CD8-positive, alpha-beta memory T cell (primary cell): ENCODE measurements at regions not wholly inside any gene's neighbourhood (a gene's known extent, or its start where the extent isn't known, plus 50 kb on each side); places are given as distances from the start of the nearest gene placed in this dataset.
A peak's percentile ranks its signal among the peaks of the same experiment; 100 is the strongest.
"Not testable (repeated sequence)": the region's sequence is repeated elsewhere in the genome, so short reads cannot be mapped to it uniquely, and the experiment has no call there.

Experiments used
- CTCF ChIA-PET: fragments of 350-600 bp; sonication (Branson Sonifier 250); formaldehyde crosslinking; loops from one replicate; lab custom pipeline; 2021; ENCODE audit warnings: antibody characterized with exemption; lab: Charles Lee
- POLR2A ChIA-PET: fragments of 350-600 bp; sonication (Branson Sonifier 250); formaldehyde crosslinking; loops from one replicate; lab custom pipeline; 2021; ENCODE audit warnings: antibody characterized with exemption; lab: Charles Lee
- DNase-seq, 5 donors: peaks; one replicate each; pipeline versions ENCODE4 v3.0.0 to v3.0.0-alpha.2; 2020 to 2022; ENCODE audit warnings: mixed read lengths in 1 of 5
- H3K27ac ChIP-seq: one replicate; pipeline ENCODE4 v1.7.0; 2013; ENCODE audit warnings: low read depth, mild to moderate bottlenecking, low read length, moderate library complexity
- H3K27me3 ChIP-seq: 2 replicates; pipeline ENCODE4 v1.7.0; 2013; ENCODE audit warnings: low read length, mild to moderate bottlenecking; ENCODE audit not compliant: insufficient read depth, poor library complexity, severe bottlenecking
- H3K36me3 ChIP-seq: 2 replicates; pipeline ENCODE4 v1.7.0; 2013; ENCODE audit warnings: mild to moderate bottlenecking, low read length, moderate library complexity; ENCODE audit not compliant: insufficient read depth
- H3K4me1 ChIP-seq: 2 replicates; pipeline ENCODE4 v1.7.0; 2013; ENCODE audit warnings: mild to moderate bottlenecking, low read length, moderate library complexity; ENCODE audit not compliant: insufficient read depth
- H3K4me3 ChIP-seq: 2 replicates; pipeline ENCODE4 v1.7.0; 2013; ENCODE audit warnings: mild to moderate bottlenecking, low read length
- H3K9me3 ChIP-seq: 2 replicates; pipeline ENCODE4 v1.7.0; 2013; ENCODE audit warnings: mild to moderate bottlenecking, low read length
- H3K27ac Mint-ChIP-seq, 8 donors: one replicate each; pipeline ENCODE4 v1.8.0; 2020 to 2021; ENCODE audit warnings: mixed read lengths in 8 of 8, mild to moderate bottlenecking in 6 of 8, inconsistent platforms in 3 of 8, moderate library complexity in 3 of 8
- H3K27me3 Mint-ChIP-seq, 2 donors: one replicate each; pipeline ENCODE4 v1.8.0; 2020 to 2021; ENCODE audit warnings: mixed read lengths in 2 of 2, mild to moderate bottlenecking in 1 of 2, moderate library complexity in 1 of 2
- H3K36me3 Mint-ChIP-seq, 3 donors: one replicate each; pipeline ENCODE4 v1.8.0; 2020 to 2021; ENCODE audit warnings: mixed read lengths in 3 of 3, inconsistent platforms in 1 of 3, mild to moderate bottlenecking in 1 of 3
- H3K4me1 Mint-ChIP-seq, 3 donors: one replicate each; pipeline ENCODE4 v1.8.0; 2020 to 2021; ENCODE audit warnings: mixed read lengths in 3 of 3, inconsistent platforms in 1 of 3, mild to moderate bottlenecking in 1 of 3
- H3K4me3 Mint-ChIP-seq, 7 donors: one replicate each; pipeline ENCODE4 v1.8.0; 2020 to 2021; ENCODE audit warnings: mixed read lengths in 7 of 7, mild to moderate bottlenecking in 6 of 7, moderate library complexity in 4 of 7, inconsistent platforms in 2 of 7
- H3K9me3 Mint-ChIP-seq, 5 donors: one replicate each; pipeline ENCODE4 v1.8.0; 2020 to 2022; ENCODE audit warnings: mixed read lengths in 5 of 5, mild to moderate bottlenecking in 3 of 5, moderate library complexity in 2 of 5, inconsistent platforms in 1 of 5

DNA sequence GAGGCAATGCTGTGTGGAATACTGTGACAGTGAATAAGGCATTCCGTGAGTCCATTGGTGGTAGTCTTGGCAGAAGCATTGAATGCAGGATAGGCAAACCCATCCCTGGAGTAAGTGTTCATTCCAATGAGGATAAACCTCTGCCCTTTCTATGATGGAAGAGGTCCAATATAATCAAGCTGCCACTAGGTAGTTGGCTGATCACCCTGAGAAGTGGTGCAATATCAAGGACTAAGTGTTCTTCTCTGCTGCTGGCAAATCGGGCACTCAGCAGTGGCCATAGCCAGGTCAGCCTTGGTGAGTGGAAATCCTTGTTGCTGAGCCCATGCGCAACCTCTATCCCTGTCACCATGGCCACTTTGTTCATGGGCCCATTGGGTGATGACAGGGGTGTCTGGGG lies 70.1 kb downstream of the FBXO4 start:
- no peak for DNase-seq
- H3K4me1 ChIP-seq = no peaks in the 10 kb centered on the region
- no peak overlapping the region for H3K27ac ChIP-seq
- Mint-ChIP-seq H3K9me3 (peaks cover 5 to 9% (median 5%) of the 10 kb centered on the region in 5 donors), H3K4me3 (no peak overlapping the region), H3K36me3 (no peaks in the 10 kb centered on the region), H3K4me1 (no peaks in the 10 kb centered on the region), H3K27ac (no peak overlapping the region), H3K27me3 (peaks cover 5 to 19% of the 10 kb centered on the region in 2 donors)
- ChIA-PET POLR2A (no interaction called here), CTCF (no interaction called here)
- no peak overlapping the region for H3K4me3 ChIP-seq
- no peaks in the 10 kb centered on the region for H3K36me3 ChIP-seq
- no peaks in the 10 kb centered on the region for H3K27me3 ChIP-seq
- no peaks in the 10 kb centered on the region for H3K9me3 ChIP-seq

DNA sequence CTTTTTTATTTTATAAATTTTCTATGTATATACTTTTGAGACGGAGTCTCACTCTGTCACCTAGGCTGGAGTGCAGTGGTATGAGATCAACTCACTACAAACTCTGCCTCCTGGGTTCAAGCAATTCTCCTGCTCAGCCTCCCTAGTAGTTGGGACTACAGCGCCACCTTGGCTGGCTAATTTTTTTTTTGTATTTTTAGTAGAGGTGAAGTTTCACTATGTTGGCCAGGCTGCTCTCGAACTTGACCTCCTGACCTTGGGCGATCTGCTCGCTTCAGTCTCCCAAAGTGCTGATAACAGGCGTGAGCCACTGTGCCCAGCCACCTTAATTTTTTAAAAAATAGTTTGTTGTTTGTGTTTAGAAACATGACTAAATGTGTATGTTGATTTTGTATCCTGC lies 76.6 kb downstream of the FBXO4 start:
- ChIA-PET CTCF (no interaction called here), POLR2A (no interaction called here)
- Mint-ChIP-seq H3K9me3 (peaks cover 5 to 6% (median 5%) of the 10 kb centered on the region in 5 donors), H3K4me1 (no peaks in the 10 kb centered on the region), H3K27ac (no peak overlapping the region), H3K27me3 (peaks cover 3 to 10% of the 10 kb centered on the region in 2 donors), H3K4me3 (no peak overlapping the region), H3K36me3 (no peaks in the 10 kb centered on the region)
- Histone ChIP-seq H3K4me1 (no peaks in the 10 kb centered on the region), H3K4me3 (no peak overlapping the region), H3K27ac (no peak overlapping the region), H3K36me3 (no peaks in the 10 kb centered on the region), H3K9me3 (no peaks in the 10 kb centered on the region), H3K27me3 (no peaks in the 10 kb centered on the region)
- DNase-seq = no peak

DNA sequence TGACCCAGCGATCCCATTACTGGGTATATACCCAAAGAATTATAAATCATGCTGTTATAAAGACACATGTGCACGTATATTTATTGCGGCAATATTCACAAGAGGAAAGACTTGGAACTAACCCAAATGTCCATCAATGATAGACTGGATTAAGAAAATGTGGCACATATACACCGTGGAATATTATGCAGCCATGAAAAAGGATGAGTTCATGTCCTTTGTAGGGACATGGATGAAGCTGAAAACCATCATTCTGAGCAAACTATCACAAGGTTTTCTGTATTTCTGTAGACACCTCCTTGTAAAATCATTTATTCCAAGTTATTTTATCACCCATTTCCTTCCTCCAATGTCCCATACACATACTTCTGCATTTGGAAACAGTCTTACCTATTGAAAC lies 78.8 kb downstream of the FBXO4 start:
- not testable (repeated sequence) for H3K27ac Mint-ChIP-seq

DNA sequence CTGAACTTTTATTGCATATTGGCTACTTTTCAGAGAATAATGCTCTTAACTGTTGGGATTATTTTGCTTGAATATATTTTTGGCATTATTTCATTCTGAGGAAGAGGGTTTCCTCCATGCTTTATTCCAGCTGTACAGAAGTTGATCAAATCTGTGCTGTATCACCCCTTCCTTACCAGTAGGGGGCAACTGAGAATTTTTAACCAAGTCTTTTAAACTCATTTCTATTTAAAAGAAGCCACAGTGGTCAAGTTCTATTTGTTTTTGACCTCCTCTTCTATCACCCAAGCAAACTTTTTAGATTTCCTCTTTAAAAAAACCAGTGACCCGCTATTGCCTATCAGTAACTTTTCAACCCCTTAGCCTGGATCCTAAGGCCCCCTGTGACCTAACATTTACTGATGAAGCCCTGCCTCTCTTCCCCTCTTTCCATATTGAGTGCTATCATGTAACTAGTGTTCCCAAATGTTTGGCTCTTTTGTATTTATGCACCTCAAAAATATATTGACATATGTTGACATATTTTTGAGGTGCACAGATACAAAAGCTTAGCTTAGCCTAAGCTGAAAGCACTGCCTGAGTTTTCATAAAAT lies 80.6 kb downstream of the FBXO4 start:
- peaks cover 3 to 10% of the 10 kb centered on the region in 2 donors for H3K27me3 Mint-ChIP-seq
- no peak overlapping the region for H3K4me3 Mint-ChIP-seq
- no peaks in the 10 kb centered on the region for H3K9me3 Mint-ChIP-seq
- no peaks in the 10 kb centered on the region for H3K4me1 ChIP-seq
- no peak overlapping the region for H3K27ac Mint-ChIP-seq
- DNase-seq = peak in 2 of 5 donors; percentile 0 to 4
- H3K27me3 ChIP-seq = no peaks in the 10 kb centered on the region
- no peaks in the 10 kb centered on the region for H3K36me3 Mint-ChIP-seq
- H3K4me1 Mint-ChIP-seq = no peaks in the 10 kb centered on the region
- H3K4me3 ChIP-seq = no peak overlapping the region
- ChIA-PET CTCF (interaction anchor here (1.3 kb wide), 1 partner anchor 150 kb away, joined by 4 read pairs; no protein-coding TSS in a partner anchor), POLR2A (no interaction called here)
- no peak overlapping the region for H3K27ac ChIP-seq
- H3K9me3 ChIP-seq = no peaks in the 10 kb centered on the region
- no peaks in the 10 kb centered on the region for H3K36me3 ChIP-seq

More for the DNA sequence above, 78.8 kb downstream of the FBXO4 start:
- H3K36me3 ChIP-seq, H3K27me3 ChIP-seq, H3K9me3 Mint-ChIP-seq, H3K27ac ChIP-seq, H3K9me3 ChIP-seq, H3K4me3 ChIP-seq, H3K36me3 Mint-ChIP-seq, H3K4me3 Mint-ChIP-seq, H3K4me1 Mint-ChIP-seq, H3K4me1 ChIP-seq, CTCF ChIA-PET, DNase-seq, POLR2A ChIA-PET: not testable (repeated sequence)
- H3K27me3 Mint-ChIP-seq = peaks cover 3 to 10% of the 10 kb centered on the region in 2 donors

DNA sequence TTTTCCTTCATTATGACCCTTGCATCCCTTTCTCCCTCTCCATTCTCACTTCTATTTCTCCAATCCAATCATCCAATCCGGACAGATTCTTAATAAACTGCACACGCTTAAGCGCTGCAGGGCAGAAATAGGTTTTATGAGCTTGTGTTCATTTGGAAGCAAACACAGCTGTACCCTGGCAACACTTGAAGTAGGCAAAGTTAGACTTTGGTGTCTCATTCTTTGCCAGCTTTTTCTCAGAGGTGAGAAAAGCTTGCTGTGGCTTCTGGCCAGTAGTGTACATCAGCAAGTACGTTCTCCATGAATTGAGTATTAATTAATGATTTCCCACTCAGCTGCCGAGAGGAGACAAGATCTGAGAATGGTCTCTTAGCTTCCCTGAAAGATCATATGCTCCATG lies 88.5 kb downstream of the FBXO4 start:
- H3K36me3 ChIP-seq = no peaks in the 10 kb centered on the region
- ChIA-PET CTCF (no interaction called here), POLR2A (no interaction called here)
- Mint-ChIP-seq H3K27ac (peak overlapping the region in 1 of 8 donors; percentile 10), H3K4me1 (no peaks in the 10 kb centered on the region), H3K9me3 (no peaks in the 10 kb centered on the region), H3K4me3 (no peak overlapping the region), H3K36me3 (no peaks in the 10 kb centered on the region), H3K27me3 (peaks cover 3 to 19% of the 10 kb centered on the region in 2 donors)
- H3K27ac ChIP-seq = no peak overlapping the region
- no peak overlapping the region for H3K4me3 ChIP-seq
- no peak for DNase-seq
- no peaks in the 10 kb centered on the region for H3K9me3 ChIP-seq
- no peaks in the 10 kb centered on the region for H3K4me1 ChIP-seq
- H3K27me3 ChIP-seq = no peaks in the 10 kb centered on the region

DNA sequence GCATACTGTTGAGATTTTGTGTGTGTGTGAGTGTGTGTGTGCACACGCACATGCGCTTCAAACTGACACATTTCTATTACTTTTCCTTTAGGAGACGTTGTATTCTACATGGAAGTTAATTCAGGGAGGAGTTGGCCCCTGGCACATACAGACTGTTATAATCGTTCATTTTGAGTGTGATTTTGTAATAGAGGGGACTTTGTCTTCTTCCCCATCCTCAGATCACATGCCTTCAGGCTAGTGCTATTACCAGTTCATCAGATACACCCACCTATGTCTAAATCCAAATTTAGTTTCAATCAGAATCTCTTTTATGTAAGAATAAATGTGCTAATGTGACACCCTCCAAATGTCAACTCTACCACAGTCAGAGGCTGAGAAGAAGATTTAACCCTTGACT lies 90.2 kb downstream of the FBXO4 start:
- H3K27me3 ChIP-seq = no peaks in the 10 kb centered on the region
- ChIA-PET CTCF (no interaction called here), POLR2A (no interaction called here)
- no peak for DNase-seq
- Mint-ChIP-seq H3K9me3 (no peaks in the 10 kb centered on the region), H3K4me3 (no peak overlapping the region), H3K27ac (no peak overlapping the region), H3K4me1 (no peaks in the 10 kb centered on the region), H3K27me3 (peaks cover 3 to 22% of the 10 kb centered on the region in 2 donors), H3K36me3 (no peaks in the 10 kb centered on the region)
- no peak overlapping the region for H3K27ac ChIP-seq
- no peaks in the 10 kb centered on the region for H3K36me3 ChIP-seq
- no peaks in the 10 kb centered on the region for H3K9me3 ChIP-seq
- H3K4me1 ChIP-seq = no peaks in the 10 kb centered on the region
- H3K4me3 ChIP-seq = no peak overlapping the region

DNA sequence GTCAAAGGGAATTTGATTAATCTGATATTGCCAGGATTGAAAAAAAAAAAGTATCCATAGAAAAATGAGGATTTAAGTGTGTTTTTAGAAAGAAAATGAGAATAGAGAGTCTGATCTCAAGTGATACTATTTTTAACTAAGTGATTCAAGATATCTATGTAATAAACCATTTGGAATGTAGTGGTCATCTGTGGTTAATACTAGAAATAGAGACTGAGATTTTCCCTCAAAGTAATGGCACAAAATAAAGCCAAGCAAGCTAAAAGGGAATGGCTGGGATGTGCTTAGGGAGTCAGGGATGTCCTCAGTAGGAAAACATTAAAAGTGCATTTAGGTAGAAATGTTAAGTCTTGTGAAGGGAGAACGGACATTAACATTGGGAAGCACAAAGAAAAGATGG lies 90.6 kb downstream of the FBXO4 start:
- H3K36me3 ChIP-seq = no peaks in the 10 kb centered on the region
- no peaks in the 10 kb centered on the region for H3K36me3 Mint-ChIP-seq
- H3K27me3 ChIP-seq = no peaks in the 10 kb centered on the region
- no peak overlapping the region for H3K4me3 ChIP-seq
- POLR2A ChIA-PET = no interaction called here
- H3K9me3 Mint-ChIP-seq = no peaks in the 10 kb centered on the region
- no peaks in the 10 kb centered on the region for H3K4me1 Mint-ChIP-seq
- no peak for DNase-seq
- no peak overlapping the region for H3K27ac ChIP-seq
- CTCF ChIA-PET = no interaction called here
- H3K4me3 Mint-ChIP-seq = no peak overlapping the region
- H3K27me3 Mint-ChIP-seq = peaks cover 3 to 22% of the 10 kb centered on the region in 2 donors
- H3K4me1 ChIP-seq = no peaks in the 10 kb centered on the region
- H3K9me3 ChIP-seq = no peaks in the 10 kb centered on the region
- H3K27ac Mint-ChIP-seq = no peak overlapping the region

DNA sequence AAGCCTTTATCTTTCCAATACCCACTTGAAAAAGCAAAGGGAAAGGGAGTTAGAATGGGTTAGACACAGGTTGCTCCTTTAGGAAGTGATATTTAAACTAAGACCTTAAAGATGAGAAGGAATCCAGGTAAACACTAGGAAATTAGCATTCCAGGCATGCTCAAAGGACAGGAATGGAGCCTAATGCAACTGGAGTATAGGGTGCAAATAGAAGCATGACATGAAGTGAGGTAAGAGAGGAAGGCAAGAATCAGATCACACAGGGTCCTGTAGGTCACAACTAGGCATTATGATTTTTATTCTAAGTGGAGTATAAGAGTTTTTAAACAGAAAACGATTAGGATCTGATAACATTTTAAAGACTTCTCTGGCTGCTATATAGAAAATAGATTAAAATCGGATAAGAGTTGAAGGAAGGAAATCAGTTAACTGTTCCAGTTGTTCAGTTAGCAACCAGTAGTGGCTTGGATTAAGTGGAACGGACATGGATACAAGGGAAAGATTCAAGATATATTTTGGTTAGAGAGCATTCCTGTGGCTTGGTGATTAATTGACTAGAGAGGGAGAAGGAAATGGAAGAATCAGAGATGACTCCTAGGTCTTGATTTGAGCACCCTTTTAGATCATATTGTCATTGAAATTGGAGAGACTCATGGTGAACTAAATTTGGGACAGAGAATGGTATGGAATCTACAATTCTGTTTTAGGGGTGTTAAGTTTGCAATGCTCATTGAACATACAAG lies 95.9 kb downstream of the FBXO4 start:
- ChIA-PET POLR2A (no interaction called here), CTCF (no interaction called here)
- Histone ChIP-seq H3K4me3 (no peak overlapping the region), H3K4me1 (no peaks in the 10 kb centered on the region), H3K9me3 (no peaks in the 10 kb centered on the region), H3K27me3 (no peaks in the 10 kb centered on the region), H3K27ac (no peak overlapping the region), H3K36me3 (no peaks in the 10 kb centered on the region)
- H3K4me1 Mint-ChIP-seq = no peaks in the 10 kb centered on the region
- no peaks in the 10 kb centered on the region for H3K36me3 Mint-ChIP-seq
- peaks cover 0 to 9% (median 0%) of the 10 kb centered on the region in 5 donors for H3K9me3 Mint-ChIP-seq
- peaks cover 3 to 16% of the 10 kb centered on the region in 2 donors for H3K27me3 Mint-ChIP-seq
- H3K4me3 Mint-ChIP-seq = no peak overlapping the region
- DNase-seq = no peak
- no peak overlapping the region for H3K27ac Mint-ChIP-seq
